ENCODE measurements at regions not wholly inside any gene's neighbourhood (a gene's known extent, or its start where the extent isn't known, plus 50 kb on each side); places are given as distances from the start of the nearest gene placed in this dataset.

GRCh38 chr4:1589098-1589497 is 95.0 kb downstream of the FAM53A start:
- TF ChIP-seq, protein P1, sequence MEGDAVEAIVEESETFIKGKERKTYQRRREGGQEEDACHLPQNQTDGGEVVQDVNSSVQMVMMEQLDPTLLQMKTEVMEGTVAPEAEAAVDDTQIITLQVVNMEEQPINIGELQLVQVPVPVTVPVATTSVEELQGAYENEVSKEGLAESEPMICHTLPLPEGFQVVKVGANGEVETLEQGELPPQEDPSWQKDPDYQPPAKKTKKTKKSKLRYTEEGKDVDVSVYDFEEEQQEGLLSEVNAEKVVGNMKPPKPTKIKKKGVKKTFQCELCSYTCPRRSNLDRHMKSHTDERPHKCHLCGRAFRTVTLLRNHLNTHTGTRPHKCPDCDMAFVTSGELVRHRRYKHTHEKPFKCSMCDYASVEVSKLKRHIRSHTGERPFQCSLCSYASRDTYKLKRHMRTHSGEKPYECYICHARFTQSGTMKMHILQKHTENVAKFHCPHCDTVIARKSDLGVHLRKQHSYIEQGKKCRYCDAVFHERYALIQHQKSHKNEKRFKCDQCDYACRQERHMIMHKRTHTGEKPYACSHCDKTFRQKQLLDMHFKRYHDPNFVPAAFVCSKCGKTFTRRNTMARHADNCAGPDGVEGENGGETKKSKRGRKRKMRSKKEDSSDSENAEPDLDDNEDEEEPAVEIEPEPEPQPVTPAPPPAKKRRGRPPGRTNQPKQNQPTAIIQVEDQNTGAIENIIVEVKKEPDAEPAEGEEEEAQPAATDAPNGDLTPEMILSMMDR (conservative IDR thresholded peaks at IDR 0.05; ENCODE audit: low read depth, low read length): no peak
- TF ChIP-seq EZH2 (IDR thresholded peaks at IDR 0.05; ENCODE audit: borderline replicate concordance, low read depth, low read length, poor library complexity, severe bottlenecking): no peak

Measured in A673 (cell line).